GM19238 (cell line): ENCODE measurements at regions not wholly inside any gene's neighbourhood (a gene's known extent, or its start where the extent isn't known, plus 50 kb on each side); places are given as distances from the start of the nearest gene placed in this dataset.
"Not testable (repeated sequence)": the region's sequence is repeated elsewhere in the genome, so short reads cannot be mapped to it uniquely, and the experiment has no call there.

Experiments used
- DNase-seq: peaks from one replicate; pipeline ENCODE4 v3.0.0; 2011; ENCODE audit warnings: low spot score; ENCODE audit not compliant: insufficient read length

- DNase-seq, result no peak
Observed at GRCh38 chr16:87216841-87217275, 100.3 kb downstream of the C16orf95 start.

GRCh38 chr16:87217802-87218201 lies 99.4 kb downstream of the C16orf95 start:
- not testable (repeated sequence) for DNase-seq

- no peak for DNase-seq
Observed at GRCh38 chr16:87218281-87219055, 98.7 kb downstream of the C16orf95 start.

- DNase-seq, result no peak
Observed at GRCh38 chr16:87219287-87219909, 97.8 kb downstream of the C16orf95 start.

- DNase-seq, result no peak
Observed at GRCh38 chr16:87221633-87222032, 95.6 kb downstream of the C16orf95 start.

- no peak for DNase-seq
Observed at GRCh38 chr16:87222335-87222734, 94.9 kb downstream of the C16orf95 start.

- no peak for DNase-seq
Observed at GRCh38 chr16:87223656-87224248, 93.4 kb downstream of the C16orf95 start.

GRCh38 chr16:87226926-87227295 lies 90.3 kb downstream of the C16orf95 start:
- no peak for DNase-seq

- no peak for DNase-seq
Observed at GRCh38 chr16:87227296-87227951, 89.8 kb downstream of the C16orf95 start.

GRCh38 chr16:87228363-87228762 lies 88.8 kb downstream of the C16orf95 start:
- DNase-seq, result no peak

GRCh38 chr16:87229230-87230188 lies 87.7 kb downstream of the C16orf95 start:
- no peak for DNase-seq

GRCh38 chr16:87230571-87230970 lies 86.6 kb downstream of the C16orf95 start:
- DNase-seq, result no peak

GRCh38 chr16:87231295-87231694 lies 85.9 kb downstream of the C16orf95 start:
- no peak for DNase-seq

GRCh38 chr16:87231911-87232310 lies 85.3 kb downstream of the C16orf95 start:
- no peak for DNase-seq

GRCh38 chr16:87233928-87234327 lies 83.3 kb downstream of the C16orf95 start:
- DNase-seq, result no peak

GRCh38 chr16:87234601-87235000 lies 82.6 kb downstream of the C16orf95 start:
- no peak for DNase-seq

GRCh38 chr16:87235810-87236515 lies 81.2 kb downstream of the C16orf95 start:
- DNase-seq, result no peak

- DNase-seq, result no peak
Observed at GRCh38 chr16:87236516-87237115, 80.6 kb downstream of the C16orf95 start.

- DNase-seq, result no peak
Observed at GRCh38 chr16:87238361-87238715, 78.9 kb downstream of the C16orf95 start.

- DNase-seq, result no peak
Observed at GRCh38 chr16:87239545-87239944, 77.6 kb downstream of the C16orf95 start.
